Subcutaneous abdominal adipose tissue (tissue), 5 donors: ENCODE measurements at regions not wholly inside any gene's neighbourhood (a gene's known extent, or its start where the extent isn't known, plus 50 kb on each side); places are given as distances from the start of the nearest gene placed in this dataset.

Experiments
- H3K27ac ChIP-seq: one replicate; pipeline ENCODE4 v1.7.0; 2013; ENCODE audit warnings: low read depth, mild to moderate bottlenecking, inconsistent platforms, low read length, moderate library complexity
- H3K27me3 ChIP-seq, 5 donors: one replicate each; pipeline ENCODE4 v1.7.0; 2013; ENCODE audit warnings: low read length in 5 of 5, inconsistent platforms in 1 of 5; ENCODE audit not compliant: control insufficient read depth in 5 of 5, insufficient read depth in 4 of 5
- H3K36me3 ChIP-seq, 5 donors: one replicate each; pipeline ENCODE4 v1.7.0; 2013; ENCODE audit warnings: low read length in 5 of 5; ENCODE audit not compliant: control insufficient read depth in 5 of 5, insufficient read depth in 5 of 5
- H3K4me1 ChIP-seq, 5 donors: one replicate each; pipeline ENCODE4 v1.7.0; 2013; ENCODE audit warnings: low read length in 5 of 5, mild to moderate bottlenecking in 3 of 5, moderate library complexity in 1 of 5; ENCODE audit not compliant: control insufficient read depth in 5 of 5, insufficient read depth in 5 of 5
- H3K4me3 ChIP-seq, 5 donors: one replicate each; pipeline ENCODE4 v1.7.0; 2013; ENCODE audit warnings: low read length in 5 of 5, low read depth in 1 of 5
- H3K9ac ChIP-seq, 5 donors: one replicate each; pipeline ENCODE4 v1.7.0; 2013; ENCODE audit warnings: low read length in 5 of 5, mild to moderate bottlenecking in 4 of 5, moderate library complexity in 3 of 5
- H3K9me3 ChIP-seq, 5 donors: one replicate each; pipeline ENCODE4 v1.7.0; 2013; ENCODE audit warnings: low read length in 5 of 5; ENCODE audit not compliant: control insufficient read depth in 5 of 5
- donor health status: healthy.
- donor health status: healthy.
- donor health status: healthy.
- donor health status: healthy.
- donor health status: healthy.

GRCh38 chr5:88419931-88420330 lies 151.3 kb upstream of the TMEM161B start:
- Histone ChIP-seq H3K9me3 (no peaks in the 10 kb centered on the region), H3K27me3 (no peaks in the 10 kb centered on the region), H3K9ac (no peak overlapping the region), H3K36me3 (no peaks in the 10 kb centered on the region), H3K27ac (no peak overlapping the region), H3K4me3 (no peak overlapping the region), H3K4me1 (no peaks in the 10 kb centered on the region)

GRCh38 chr5:88407341-88407740 lies 138.7 kb upstream of the TMEM161B start:
- H3K9ac ChIP-seq, result no peak overlapping the region
- H3K4me1 ChIP-seq, result no peaks in the 10 kb centered on the region
- H3K36me3 ChIP-seq, result no peaks in the 10 kb centered on the region
- H3K4me3 ChIP-seq, result no peak overlapping the region
- H3K27ac ChIP-seq, result no peak overlapping the region
- no peaks in the 10 kb centered on the region for H3K27me3 ChIP-seq
- H3K9me3 ChIP-seq, result no peaks in the 10 kb centered on the region

DNA sequence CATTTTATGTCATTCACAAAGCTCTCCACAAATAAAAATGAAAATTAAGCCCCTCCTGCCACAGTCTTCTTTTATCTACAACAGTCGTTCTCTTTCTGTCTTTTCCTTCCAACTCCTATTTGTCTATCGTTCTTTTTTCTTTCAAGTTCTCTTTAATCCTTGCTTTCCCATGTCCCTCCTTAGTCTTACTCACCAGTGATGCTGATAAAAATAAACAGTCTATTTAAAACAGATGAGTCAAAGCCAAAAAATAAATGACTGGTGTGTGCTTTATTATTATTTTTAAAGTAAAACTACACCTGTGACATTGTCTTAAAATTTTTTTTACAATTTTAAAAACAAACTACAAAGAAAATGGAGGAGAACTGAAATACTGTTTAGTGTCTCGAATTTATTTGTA lies 137.1 kb upstream of the TMEM161B start:
- Histone ChIP-seq H3K4me3 (no peak overlapping the region), H3K9me3 (no peaks in the 10 kb centered on the region), H3K27me3 (no peaks in the 10 kb centered on the region), H3K36me3 (no peaks in the 10 kb centered on the region), H3K27ac (no peak overlapping the region), H3K9ac (no peak overlapping the region), H3K4me1 (no peaks in the 10 kb centered on the region)

GRCh38 chr5:88404405-88404804 lies 135.8 kb upstream of the TMEM161B start:
- no peaks in the 10 kb centered on the region for H3K4me1 ChIP-seq
- H3K36me3 ChIP-seq, result no peaks in the 10 kb centered on the region
- H3K9ac ChIP-seq, result no peak overlapping the region
- H3K4me3 ChIP-seq, result no peak overlapping the region
- no peaks in the 10 kb centered on the region for H3K9me3 ChIP-seq
- no peak overlapping the region for H3K27ac ChIP-seq
- H3K27me3 ChIP-seq, result no peaks in the 10 kb centered on the region

DNA sequence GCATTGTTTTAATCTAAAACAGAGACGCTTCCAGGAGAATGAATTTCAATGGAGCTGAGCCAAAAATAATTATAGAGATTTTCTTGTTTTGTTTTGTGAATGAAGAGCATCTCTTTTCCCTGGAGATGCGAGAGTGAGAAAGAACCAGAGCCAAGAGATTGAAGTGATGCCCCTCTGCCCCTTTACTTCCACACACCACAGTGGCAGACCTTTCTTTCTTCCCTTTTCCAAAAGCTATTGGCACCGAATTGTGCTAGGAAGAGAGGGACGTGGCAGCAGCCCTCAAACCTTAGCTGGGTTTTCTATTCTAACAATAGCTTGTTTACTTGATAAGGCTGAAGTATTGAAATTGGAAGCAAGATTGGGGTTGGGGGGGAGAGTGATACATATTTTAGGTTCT lies 133.0 kb upstream of the TMEM161B start:
- Histone ChIP-seq H3K9me3 (no peaks in the 10 kb centered on the region), H3K9ac (no peak overlapping the region), H3K27ac (no peak overlapping the region), H3K4me3 (no peak overlapping the region), H3K4me1 (peaks cover 0 to 7% (median 0%) of the 10 kb centered on the region in 5 donors), H3K36me3 (no peaks in the 10 kb centered on the region), H3K27me3 (no peaks in the 10 kb centered on the region)

GRCh38 chr5:88401228-88401627 lies 132.6 kb upstream of the TMEM161B start:
- no peak overlapping the region for H3K4me3 ChIP-seq
- peaks cover 0 to 7% (median 0%) of the 10 kb centered on the region in 5 donors for H3K4me1 ChIP-seq
- H3K9me3 ChIP-seq, result no peaks in the 10 kb centered on the region
- no peak overlapping the region for H3K27ac ChIP-seq
- no peaks in the 10 kb centered on the region for H3K36me3 ChIP-seq
- no peak overlapping the region for H3K9ac ChIP-seq
- H3K27me3 ChIP-seq, result no peaks in the 10 kb centered on the region

- no peak overlapping the region for H3K9ac ChIP-seq
- H3K27me3 ChIP-seq, result no peaks in the 10 kb centered on the region
- no peak overlapping the region for H3K4me3 ChIP-seq
- H3K4me1 ChIP-seq, result peaks cover 0 to 7% (median 0%) of the 10 kb centered on the region in 5 donors
- no peak overlapping the region for H3K27ac ChIP-seq
- no peaks in the 10 kb centered on the region for H3K36me3 ChIP-seq
- no peaks in the 10 kb centered on the region for H3K9me3 ChIP-seq
Observed at GRCh38 chr5:88399561-88399960, 130.9 kb upstream of the TMEM161B start.

- Histone ChIP-seq H3K4me3 (no peak overlapping the region), H3K27me3 (no peaks in the 10 kb centered on the region), H3K9me3 (no peaks in the 10 kb centered on the region), H3K4me1 (peaks cover 0 to 7% (median 0%) of the 10 kb centered on the region in 5 donors), H3K36me3 (no peaks in the 10 kb centered on the region), H3K27ac (no peak overlapping the region), H3K9ac (no peak overlapping the region)
Observed at GRCh38 chr5:88398316-88398715, 129.7 kb upstream of the TMEM161B start.

DNA sequence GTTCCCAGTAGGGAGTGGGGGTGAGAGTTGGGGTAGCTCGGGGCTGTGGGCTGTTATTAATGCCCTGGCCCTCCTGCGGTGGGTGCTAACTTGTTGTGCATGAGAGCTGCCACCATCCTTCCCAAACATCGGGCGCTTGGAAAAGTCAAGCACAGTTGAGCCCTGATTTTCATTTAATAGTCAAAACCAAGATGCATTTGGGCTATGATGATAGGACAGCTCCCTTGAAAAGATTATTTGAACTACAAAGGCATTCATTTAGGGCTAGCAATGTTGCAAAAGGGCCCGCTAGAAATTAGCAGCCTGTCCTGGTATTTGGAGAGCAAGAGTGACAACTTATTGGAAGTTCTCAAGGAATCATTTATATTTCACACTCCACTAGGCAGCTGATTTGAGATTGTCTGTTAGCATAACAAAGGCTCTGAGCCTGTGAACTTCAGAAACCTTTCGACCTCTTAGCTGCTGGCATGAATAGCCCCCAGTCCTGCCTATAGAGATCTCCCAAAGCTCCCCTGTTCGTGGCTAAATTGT lies 128.2 kb upstream of the TMEM161B start:
- no peaks in the 10 kb centered on the region for H3K36me3 ChIP-seq
- H3K4me3 ChIP-seq, result no peak overlapping the region
- H3K9ac ChIP-seq, result no peak overlapping the region
- H3K9me3 ChIP-seq, result no peaks in the 10 kb centered on the region
- no peak overlapping the region for H3K27ac ChIP-seq
- H3K27me3 ChIP-seq, result no peaks in the 10 kb centered on the region
- H3K4me1 ChIP-seq, result peaks cover 0 to 7% (median 0%) of the 10 kb centered on the region in 5 donors

GRCh38 chr5:88396000-88396535 lies 127.4 kb upstream of the TMEM161B start:
- Histone ChIP-seq H3K9ac (no peak overlapping the region), H3K4me3 (no peak overlapping the region)

More at GRCh38 chr5:88396000-88396535, 127.4 kb upstream of the TMEM161B start:
- H3K9me3 ChIP-seq, result no peaks in the 10 kb centered on the region
- no peak overlapping the region for H3K27ac ChIP-seq
- peaks cover 0 to 7% (median 0%) of the 10 kb centered on the region in 5 donors for H3K4me1 ChIP-seq
- H3K36me3 ChIP-seq, result no peaks in the 10 kb centered on the region
- no peaks in the 10 kb centered on the region for H3K27me3 ChIP-seq
